A673 (cell line): ENCODE measurements at regions not wholly inside any gene's neighbourhood (a gene's known extent, or its start where the extent isn't known, plus 50 kb on each side); places are given as distances from the start of the nearest gene placed in this dataset.
A peak's percentile ranks its signal among the peaks of the same experiment; 100 is the strongest.

Experiments
- BruUV-seq: library from RNA; stranded (reverse); fragments of 400-500 nt; replicated peaks from 2 replicates; lab custom pipeline; 2021; lab: Mats Ljungman, UMichigan
- CTCF ChIA-PET: fragments of 300-600 bp; sonication (Branson Sonifier 250); formaldehyde crosslinking; loops from one replicate; lab custom pipeline; 2022; ENCODE audit warnings: antibody characterized with exemption; lab: Charles Lee
- POLR2A ChIA-PET: fragments of 300-600 bp; sonication (Branson Sonifier 250); formaldehyde crosslinking; loops from one replicate; lab custom pipeline; 2022; ENCODE audit warnings: antibody characterized with exemption; ENCODE audit not compliant: low non-redundant PET; lab: Charles Lee
- DNase-seq: peaks from one replicate; pipeline ENCODE4 v3.0.0-alpha.2; 2015; ENCODE audit warnings: low spot score
- H3K27ac ChIP-seq: fragments of 200-600 bp; sonication (generic); 2 replicates; pipeline ENCODE4 v1.5.1; 2016; ENCODE audit warnings: mixed run types, low read depth, mild to moderate bottlenecking, mixed read lengths, antibody characterized with exemption, low read length; ENCODE audit not compliant: poor library complexity, severe bottlenecking
- H3K27me3 ChIP-seq: fragments of 200-600 bp; sonication (generic); replicated peaks from 2 replicates; pipeline ENCODE4 v1.6.1; 2017; ENCODE audit warnings: mixed run types, low read depth, mild to moderate bottlenecking, mixed read lengths, antibody characterized with exemption, low read length; ENCODE audit not compliant: insufficient read depth, poor library complexity
- H3K36me3 ChIP-seq: fragments of 200-600 bp; sonication (generic); 2 replicates; pipeline ENCODE4 v1.6.1; 2016; ENCODE audit warnings: mixed run types, mild to moderate bottlenecking, mixed read lengths, antibody characterized with exemption, low read length; ENCODE audit not compliant: insufficient read depth, poor library complexity, severe bottlenecking
- H3K4me1 ChIP-seq: fragments of 200-600 bp; sonication (generic); 2 replicates; pipeline ENCODE4 v1.6.1; 2017; ENCODE audit warnings: mixed run types, mild to moderate bottlenecking, mixed read lengths, antibody characterized with exemption, low read length; ENCODE audit not compliant: insufficient read depth, poor library complexity, severe bottlenecking
- H3K4me3 ChIP-seq: fragments of 200-600 bp; sonication (generic); 2 replicates; pipeline ENCODE4 v1.5.1; 2016; ENCODE audit warnings: low read depth, mixed run types, mild to moderate bottlenecking, mixed read lengths, low read length; ENCODE audit not compliant: poor library complexity, severe bottlenecking
- H3K9me3 ChIP-seq: fragments of 200-600 bp; sonication (generic); 2 replicates; pipeline ENCODE4 v1.6.1; 2016; ENCODE audit warnings: mixed run types, low read depth, mild to moderate bottlenecking, mixed read lengths, antibody characterized with exemption, low read length; ENCODE audit not compliant: poor library complexity, severe bottlenecking
- EZH2 ChIP-seq: fragments of 200-600 bp; sonication (generic); IDR thresholded peaks from 2 replicates; pipeline ENCODE4 v1.6.1; 2017; ENCODE audit warnings: borderline replicate concordance, low read depth, mild to moderate bottlenecking, mixed read lengths, antibody characterized with exemption, low read length; ENCODE audit not compliant: poor library complexity, severe bottlenecking
- intact Hi-C: fragments of 100-400 bp; cut with micrococcal nuclease; formaldehyde crosslinking; loops from one replicate; pipeline ENCODE4 v1.10.0; 2022; ENCODE audit not compliant: unreplicated experiment
- TF ChIP-seq, protein P1 (sequence below): fragments of 300-800, 200-600 bp; sonication (generic); conservative IDR thresholded peaks from 2 replicates; pipeline ENCODE4 v1.5.1; 2017; ENCODE audit warnings: low read depth, mild to moderate bottlenecking, antibody characterized with exemption, low read length, moderate library complexity, mixed read lengths

DNA sequence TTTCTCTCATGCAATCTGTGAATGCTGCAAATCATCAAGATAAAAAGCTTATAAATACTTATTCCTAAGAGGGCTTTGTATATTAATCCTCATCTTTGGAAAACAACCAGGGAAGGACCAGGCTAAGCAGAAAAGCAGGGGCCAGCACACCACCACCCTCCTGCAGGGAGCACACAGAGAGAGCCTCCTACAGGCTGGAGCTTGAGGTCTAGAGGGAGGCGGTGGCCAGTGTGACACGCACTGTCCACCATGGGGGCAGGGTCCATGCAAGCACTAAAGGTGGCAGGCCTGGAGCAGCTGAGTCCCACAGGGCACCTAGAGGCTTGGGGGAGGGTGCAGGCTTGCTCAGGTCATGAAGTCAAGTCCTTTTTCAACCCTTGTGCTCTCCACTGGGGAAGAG lies 236.9 kb downstream of the TACR3 start:
- POLR2A ChIA-PET, result no interaction called here
- no peaks in the 10 kb centered on the region for H3K4me1 ChIP-seq
- H3K4me3 ChIP-seq, result no peak overlapping the region
- no peak for DNase-seq
- no peak overlapping the region for H3K27ac ChIP-seq
- BruUV-seq, result no TSS peak
- H3K36me3 ChIP-seq, result no peaks in the 10 kb centered on the region
- H3K27me3 ChIP-seq, result no peaks in the 10 kb centered on the region
- intact Hi-C loops, result no loop called here
- CTCF ChIA-PET, result no interaction called here
- H3K9me3 ChIP-seq, result no peaks in the 10 kb centered on the region
- TF ChIP-seq EZH2, result no peak
- TF ChIP-seq, protein P1, sequence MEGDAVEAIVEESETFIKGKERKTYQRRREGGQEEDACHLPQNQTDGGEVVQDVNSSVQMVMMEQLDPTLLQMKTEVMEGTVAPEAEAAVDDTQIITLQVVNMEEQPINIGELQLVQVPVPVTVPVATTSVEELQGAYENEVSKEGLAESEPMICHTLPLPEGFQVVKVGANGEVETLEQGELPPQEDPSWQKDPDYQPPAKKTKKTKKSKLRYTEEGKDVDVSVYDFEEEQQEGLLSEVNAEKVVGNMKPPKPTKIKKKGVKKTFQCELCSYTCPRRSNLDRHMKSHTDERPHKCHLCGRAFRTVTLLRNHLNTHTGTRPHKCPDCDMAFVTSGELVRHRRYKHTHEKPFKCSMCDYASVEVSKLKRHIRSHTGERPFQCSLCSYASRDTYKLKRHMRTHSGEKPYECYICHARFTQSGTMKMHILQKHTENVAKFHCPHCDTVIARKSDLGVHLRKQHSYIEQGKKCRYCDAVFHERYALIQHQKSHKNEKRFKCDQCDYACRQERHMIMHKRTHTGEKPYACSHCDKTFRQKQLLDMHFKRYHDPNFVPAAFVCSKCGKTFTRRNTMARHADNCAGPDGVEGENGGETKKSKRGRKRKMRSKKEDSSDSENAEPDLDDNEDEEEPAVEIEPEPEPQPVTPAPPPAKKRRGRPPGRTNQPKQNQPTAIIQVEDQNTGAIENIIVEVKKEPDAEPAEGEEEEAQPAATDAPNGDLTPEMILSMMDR, result no peak

DNA sequence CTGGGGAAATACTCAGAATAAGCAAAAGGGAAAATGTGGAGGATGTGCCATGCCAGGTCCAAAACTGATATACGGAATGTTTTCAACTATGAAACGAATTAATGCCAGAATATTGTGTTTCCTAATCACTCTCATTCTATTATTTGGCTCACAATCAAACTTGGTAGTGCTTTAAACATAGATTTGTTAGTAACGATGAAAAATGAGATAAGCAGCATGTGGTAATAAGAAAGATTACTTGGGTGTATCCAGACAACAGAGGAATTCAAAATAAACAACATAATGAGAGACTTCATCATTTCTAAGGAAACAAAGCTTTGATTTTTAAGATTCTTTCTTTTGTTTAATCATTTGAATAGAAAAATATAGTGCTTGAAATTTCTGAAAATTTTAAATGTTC lies 237.3 kb downstream of the TACR3 start:
- no peak for TF ChIP-seq EZH2
- TF ChIP-seq, protein P1, result no peak
- no TSS peak for BruUV-seq
- no peaks in the 10 kb centered on the region for H3K9me3 ChIP-seq
- H3K27me3 ChIP-seq, result no peaks in the 10 kb centered on the region
- H3K36me3 ChIP-seq, result no peaks in the 10 kb centered on the region
- H3K4me1 ChIP-seq, result no peaks in the 10 kb centered on the region
- no peak overlapping the region for H3K4me3 ChIP-seq
- DNase-seq, result no peak
- ChIA-PET POLR2A (no interaction called here), CTCF (no interaction called here)
- no peak overlapping the region for H3K27ac ChIP-seq
- intact Hi-C loops, result no loop called here

DNA sequence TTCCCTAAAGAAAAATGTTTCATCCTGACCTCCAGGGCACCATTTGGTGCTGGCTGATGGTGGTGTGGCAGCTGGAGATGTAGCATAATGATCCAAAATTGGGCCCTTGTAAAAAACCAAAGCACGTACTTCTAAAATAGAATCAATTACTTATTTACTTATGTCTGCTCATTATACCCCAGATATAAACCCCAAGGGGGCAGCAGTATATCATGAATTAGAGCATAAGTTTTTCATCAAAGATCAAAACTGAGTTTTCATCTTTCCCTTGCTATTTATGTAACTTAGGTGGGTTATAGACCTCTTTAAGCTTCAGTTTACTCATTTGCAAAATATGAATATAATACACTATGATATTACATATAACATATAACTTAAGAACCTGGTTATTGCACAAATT lies 241.1 kb downstream of the TACR3 start:
- BruUV-seq, result no TSS peak
- H3K4me3 ChIP-seq, result no peak overlapping the region
- POLR2A ChIA-PET, result no interaction called here
- no peaks in the 10 kb centered on the region for H3K9me3 ChIP-seq
- H3K36me3 ChIP-seq, result no peaks in the 10 kb centered on the region
- no peak for DNase-seq
- TF ChIP-seq, protein P1, result 0 out of 2 replicates have a peak, but pooled peaks have one; percentile 21
- TF ChIP-seq EZH2, result no peak
- peaks cover 19% of the 10 kb centered on the region for H3K27me3 ChIP-seq
- intact Hi-C loops, result loop anchor here (5.0 kb wide), 1 partner anchor 309 kb away; no protein-coding TSS in a partner anchor
- no peak overlapping the region for H3K27ac ChIP-seq
- CTCF ChIA-PET, result no interaction called here
- H3K4me1 ChIP-seq, result no peaks in the 10 kb centered on the region
